Stimulated activated CD4-positive, alpha-beta T cell treated with anti-CD3 and anti-CD28 coated beads, Interleukin-15, amount 100 ng/mL, for 48 hours (primary cell): ENCODE measurements at regions not wholly inside any gene's neighbourhood (a gene's known extent, or its start where the extent isn't known, plus 50 kb on each side); places are given as distances from the start of the nearest gene placed in this dataset.

Experiments used
- DNase-seq, 2 donors: peaks; one replicate each; pipeline ENCODE4 v3.0.0-alpha.2; 2020; ENCODE audit warnings: low read depth in 2 of 2

DNA sequence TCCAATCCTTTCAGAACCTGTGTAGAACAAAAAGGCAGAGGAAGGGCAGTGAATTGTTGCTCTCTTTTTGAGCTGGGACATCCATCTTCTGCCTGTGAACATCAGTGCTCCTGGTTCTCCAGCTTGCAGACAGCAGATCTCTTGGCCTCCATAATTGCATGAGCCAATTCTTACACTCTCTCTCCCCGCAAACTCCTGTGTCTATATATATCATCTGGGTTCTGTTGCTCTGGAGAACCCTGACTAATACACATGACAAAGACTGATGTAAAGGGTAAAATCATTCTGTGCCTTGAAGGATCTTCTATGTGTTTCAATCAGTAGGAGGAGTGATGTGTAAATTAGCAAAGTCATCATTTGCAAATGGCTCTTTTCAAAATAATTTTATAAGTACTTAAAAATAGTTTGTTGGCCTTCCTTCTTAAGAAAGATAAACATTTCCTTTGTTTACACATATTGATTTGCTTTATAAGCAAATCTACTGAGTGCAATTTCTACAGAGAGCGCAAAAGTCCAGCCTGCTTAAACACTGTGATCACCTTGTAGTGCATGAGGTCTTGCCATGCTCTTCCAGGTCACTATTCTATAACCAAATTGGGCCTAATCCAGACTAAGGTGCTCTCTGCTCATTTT, 154.9 kb upstream of the ANKRD28 start:
- DNase-seq = no peak

DNA sequence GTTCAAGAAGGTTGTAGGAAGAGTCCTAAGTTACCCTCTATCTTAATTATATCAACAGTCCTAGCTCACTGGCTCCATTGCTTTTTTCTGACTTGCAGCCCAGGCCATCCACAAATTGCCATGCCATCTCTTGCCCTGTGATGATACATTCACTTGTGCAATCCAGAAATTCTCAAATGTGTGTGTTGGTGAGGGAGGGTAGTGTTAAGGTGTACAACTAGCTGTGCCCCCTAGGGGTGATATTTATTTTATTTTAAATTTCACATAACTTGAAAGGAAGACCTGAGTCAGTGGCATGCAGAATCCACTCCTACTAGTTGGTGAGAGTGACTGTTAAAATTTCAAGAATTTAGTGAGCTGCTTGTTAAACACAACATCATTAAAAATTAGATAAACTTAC, 156.1 kb upstream of the ANKRD28 start:
- DNase-seq = no peak

DNA sequence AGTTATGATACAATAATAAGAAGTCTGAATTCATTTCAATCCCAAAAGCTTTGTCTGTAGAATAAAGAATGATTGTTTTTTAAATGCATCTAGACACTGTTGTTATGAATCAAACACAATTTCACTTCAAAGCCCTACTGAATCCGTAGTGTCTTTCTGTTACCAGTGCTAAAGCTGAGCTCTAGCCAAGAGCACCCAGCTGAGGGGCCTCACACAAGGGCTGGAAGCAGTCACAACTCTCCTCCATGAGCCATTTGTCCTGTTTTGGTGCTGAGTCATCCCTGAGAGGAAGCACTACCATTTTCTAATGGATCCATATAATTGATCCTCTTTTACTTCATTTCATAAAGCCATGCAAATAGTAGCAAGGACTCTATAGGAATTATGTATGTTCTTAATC, 158.2 kb upstream of the ANKRD28 start:
- no peak for DNase-seq

- no peak for DNase-seq
Measured at GRCh38 chr3:15958692-15959433, 161.1 kb upstream of the ANKRD28 start.

DNA sequence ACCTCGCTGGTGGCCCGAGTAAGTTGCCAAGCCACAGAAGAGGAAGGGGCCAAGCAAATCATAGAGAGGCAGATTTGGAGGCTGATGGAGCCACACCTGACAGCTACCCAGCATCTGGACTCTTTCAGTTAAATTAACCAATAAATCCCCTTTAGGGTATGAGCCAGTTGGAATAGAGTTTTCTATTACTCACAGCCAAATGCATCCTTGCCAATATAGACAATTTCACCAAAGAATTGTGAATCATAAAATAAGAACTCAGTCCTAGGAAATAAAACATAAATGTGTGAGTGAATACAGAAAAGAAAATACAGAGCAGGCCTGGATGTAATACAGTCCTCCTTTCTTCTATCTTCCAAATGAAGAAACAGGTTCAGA, 161.6 kb upstream of the ANKRD28 start:
- no peak for DNase-seq

DNA sequence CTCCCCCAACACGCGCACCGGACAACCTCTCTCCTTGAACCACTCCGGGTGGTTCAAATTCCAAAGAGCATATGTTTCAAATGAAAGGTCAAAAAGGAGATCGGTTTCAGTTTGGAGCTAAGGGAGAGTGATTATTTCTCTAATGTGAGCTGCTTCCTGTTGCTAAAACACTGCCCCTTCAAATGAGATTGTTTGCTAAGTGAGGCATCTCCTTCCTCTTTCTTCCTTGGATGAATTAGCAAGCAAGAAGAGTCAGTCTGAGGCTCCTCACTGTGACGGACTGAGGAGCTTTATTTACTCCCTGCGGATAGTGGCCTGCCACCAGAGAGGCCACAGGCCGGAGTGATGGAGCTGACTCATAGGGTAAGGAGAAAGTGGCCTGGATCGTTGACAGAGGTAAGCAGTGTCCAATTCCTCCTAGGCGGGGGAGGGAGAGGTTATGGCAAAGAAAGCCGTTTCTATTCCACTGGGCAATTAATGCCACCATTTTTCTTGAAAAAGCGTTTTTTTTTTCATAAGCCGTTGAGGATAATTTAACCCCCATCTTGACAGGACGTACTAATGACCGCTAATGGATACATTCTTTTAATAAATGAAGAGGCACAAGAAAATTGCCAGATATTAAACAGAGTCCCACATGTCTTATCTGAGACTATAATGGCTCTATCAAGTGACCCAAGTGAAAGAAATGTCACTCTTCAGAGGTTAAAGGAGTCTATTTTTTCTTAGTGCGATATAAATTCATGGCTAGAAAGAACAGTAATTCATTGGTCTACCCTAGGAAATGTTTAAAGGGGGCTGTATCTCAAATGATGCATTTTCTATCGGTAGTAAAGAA, 167.0 kb upstream of the ANKRD28 start:
- DNase-seq = no peak

DNA sequence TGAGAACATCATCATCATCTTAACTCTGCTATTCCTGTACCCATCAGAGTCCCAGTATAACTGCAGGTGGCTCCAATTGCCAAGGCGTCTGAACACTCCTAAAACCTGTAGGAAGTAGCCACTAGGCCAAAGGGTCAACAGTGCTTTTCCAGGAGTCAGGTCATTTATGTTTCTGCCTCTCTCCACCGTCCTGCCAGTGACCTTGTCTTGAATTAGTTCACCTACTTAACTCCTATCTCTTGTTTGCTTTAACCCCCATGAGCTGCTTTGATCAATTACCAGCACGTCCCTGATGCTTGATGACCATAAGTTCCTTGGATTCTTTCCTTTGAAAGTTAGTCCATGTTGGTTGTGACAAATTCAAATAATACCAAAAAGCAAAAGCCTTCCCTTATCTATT, 169.8 kb upstream of the ANKRD28 start:
- DNase-seq = no peak

DNA sequence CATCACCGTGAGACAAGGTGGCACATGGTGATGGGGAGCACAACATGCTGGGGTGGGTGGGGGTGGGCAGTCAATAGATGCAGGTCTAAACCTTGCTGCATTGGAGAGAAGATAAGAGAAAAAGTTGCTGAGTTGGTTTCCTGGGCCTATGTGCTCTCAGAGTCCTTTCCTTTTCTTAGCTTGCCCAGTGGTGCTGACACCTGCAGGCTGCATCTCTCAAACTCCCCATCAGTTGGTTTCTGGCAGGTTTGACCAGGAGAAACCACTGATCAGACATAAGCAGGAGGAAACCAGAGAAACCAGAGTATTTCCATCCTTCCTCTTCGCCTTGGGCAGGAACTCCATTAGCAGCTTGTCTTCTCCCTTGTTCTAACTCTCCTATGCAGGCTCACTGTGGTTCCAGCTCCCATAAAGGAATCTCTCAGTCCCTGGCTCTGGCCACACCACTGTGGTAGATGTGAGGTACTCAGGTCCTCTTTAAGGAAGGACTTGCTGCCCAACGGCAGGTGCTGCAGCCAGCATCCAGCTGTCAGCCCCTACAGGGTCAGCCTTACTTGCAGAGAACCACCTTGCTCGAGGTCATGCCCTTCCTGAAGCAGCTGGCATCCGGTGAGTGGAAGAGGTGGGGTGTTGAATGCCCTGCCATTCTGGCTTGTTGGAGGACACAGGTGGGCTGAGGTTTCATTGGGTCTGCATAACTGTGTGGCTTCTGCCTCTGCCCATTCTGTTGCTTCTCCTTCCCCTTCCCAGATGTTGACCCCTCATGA, 172.3 kb upstream of the ANKRD28 start:
- no peak for DNase-seq

- no peak for DNase-seq
Measured at GRCh38 chr3:15973414-15973813, 175.6 kb upstream of the ANKRD28 start.

DNA sequence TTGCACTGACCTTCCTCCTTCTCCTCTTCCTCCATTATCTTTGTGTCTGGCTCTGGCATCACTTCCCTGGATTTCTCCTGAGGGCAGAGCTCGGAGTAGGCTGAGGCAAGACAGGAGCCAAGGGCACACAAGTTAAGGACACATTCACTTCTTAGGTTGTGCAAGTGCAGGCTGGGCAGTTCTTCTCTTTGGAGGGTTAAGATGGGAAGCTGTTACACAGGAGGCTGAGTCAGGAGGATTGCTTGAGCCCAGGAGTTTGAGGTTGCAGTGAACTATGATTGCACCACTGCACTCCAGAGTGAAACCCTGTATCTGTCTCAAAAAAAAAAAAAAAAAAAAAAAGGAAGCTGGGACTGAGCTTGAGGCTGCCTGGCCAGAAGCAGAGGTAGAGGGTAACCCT, 176.2 kb upstream of the ANKRD28 start:
- no peak for DNase-seq

DNA sequence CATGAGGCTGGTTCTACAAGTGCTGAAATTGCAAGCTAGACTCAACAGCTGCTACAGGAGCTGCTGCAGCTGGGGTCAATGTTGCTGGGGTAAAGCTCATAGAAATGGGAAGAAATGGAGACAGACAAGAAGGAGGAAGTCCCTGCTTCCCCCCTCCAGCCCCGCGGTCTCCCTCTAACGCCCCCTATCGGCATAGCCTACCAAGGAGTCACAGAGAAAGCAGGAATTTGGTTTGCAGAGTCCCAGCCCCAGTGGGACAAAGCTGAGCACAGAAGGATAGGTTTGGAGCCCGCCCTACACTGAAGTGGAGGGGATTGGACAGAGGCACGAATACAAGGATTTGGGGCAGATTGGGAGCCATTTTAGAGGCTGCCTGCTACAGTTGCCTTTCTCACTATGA, 176.9 kb upstream of the ANKRD28 start:
- DNase-seq = no peak

DNA sequence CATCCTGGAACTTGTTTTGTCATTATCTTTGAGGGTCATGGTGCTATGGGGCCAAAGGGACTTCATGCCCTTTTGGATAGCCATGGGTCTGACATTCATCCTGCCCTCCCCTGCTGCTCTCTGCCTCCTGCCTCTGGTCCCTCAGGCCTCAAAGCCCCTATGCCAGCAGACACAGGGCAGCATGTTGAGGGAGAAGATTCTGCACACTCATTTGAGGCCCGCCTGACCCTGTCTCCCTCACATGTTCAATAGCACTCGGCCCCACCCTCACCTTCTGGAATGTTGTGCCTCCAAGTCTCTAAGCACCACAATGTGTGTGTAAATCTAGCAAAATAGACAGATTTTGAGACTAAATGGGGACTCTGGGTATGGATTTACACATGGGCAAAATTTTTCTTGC, 178.7 kb upstream of the ANKRD28 start:
- no peak for DNase-seq

DNA sequence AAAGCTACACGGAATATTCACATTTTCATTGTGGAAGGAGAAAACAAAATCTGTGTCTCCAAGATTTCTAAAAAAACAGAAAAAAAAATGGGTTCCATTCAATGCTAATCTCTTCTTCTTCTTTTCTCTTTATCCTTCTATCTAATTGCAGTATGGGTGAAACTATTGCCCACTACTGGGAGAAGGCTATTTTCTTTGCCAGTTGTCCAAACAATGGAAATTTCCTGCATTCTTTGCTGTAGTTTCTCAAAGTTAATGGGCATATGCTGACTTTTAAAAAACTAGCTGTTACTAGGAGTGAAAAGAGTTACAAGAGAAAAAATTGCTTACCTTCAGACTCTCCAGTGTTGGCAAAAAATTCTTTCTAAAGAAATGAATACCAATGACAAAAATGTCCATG, 179.3 kb upstream of the ANKRD28 start:
- DNase-seq = no peak

- DNase-seq = no peak
Measured at GRCh38 chr3:15977598-15978232, 179.9 kb upstream of the ANKRD28 start.

GRCh38 chr3:15978801-15979200, 181.0 kb upstream of the ANKRD28 start:
- DNase-seq = no peak

DNA sequence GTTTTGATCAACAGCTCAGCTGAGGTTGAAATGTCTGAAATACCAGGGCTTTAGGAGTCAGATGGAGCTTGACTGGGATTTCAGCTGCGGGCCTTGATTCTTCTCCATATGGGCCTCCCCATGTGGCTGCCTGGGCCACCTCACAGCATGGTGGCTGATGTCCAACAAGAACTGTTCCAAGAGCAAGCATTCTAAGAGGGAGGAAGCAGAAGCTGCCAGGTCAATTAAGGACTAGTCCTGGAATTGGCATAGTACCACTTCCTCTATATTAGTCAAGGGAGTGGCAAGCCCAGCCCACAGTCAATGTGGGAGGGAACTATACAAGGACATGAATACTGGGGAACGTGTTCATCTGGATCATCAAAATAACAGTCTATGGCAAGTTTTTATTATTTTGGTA, 181.7 kb upstream of the ANKRD28 start:
- DNase-seq = no peak

- DNase-seq = no peak
Measured at GRCh38 chr3:15979900-15980299, 182.1 kb upstream of the ANKRD28 start.

DNA sequence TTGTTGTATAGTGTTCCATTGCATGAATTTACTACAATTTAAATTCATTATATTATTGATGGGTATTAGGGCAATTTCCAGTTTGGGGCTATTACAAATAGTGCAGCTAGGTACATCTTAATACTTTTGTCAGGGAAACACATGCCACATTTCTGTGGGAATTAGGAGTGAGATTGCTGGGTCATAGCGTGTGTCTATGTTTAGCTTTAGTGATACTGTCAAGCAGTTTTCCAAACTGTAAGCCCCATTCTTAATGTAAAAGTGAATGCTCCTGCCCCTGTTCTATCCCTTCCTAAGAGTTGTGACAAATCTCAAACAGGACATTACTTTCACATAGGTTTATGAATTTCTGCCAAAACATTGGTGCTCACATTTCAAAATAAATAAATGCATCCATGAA, 184.5 kb upstream of the ANKRD28 start:
- no peak for DNase-seq

DNA sequence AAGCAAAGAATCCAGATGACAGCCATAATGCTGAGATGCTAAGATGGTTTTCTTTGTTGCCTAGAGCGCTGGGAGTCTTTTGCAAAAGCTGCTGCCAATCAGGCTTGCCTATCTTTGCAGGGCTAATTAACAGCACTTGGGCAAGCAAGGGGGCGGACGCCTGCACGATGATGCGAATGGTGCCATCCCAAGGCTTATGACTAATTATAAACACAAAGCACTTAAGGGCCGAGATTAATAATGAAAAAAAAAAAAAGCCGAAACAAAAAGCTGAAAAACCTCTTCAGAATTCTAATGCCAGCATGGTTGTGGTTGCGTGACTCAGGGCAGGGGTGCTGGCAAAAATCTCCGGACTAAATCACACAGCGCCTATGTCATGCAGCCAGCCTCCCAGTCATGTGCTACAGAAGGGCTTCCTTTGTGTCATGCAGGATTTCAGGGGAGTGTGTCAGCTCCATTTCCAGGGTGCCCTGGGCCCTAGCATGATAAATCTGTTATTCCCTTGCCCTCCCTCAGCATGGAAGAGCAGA, 185.0 kb upstream of the ANKRD28 start:
- no peak for DNase-seq

DNA sequence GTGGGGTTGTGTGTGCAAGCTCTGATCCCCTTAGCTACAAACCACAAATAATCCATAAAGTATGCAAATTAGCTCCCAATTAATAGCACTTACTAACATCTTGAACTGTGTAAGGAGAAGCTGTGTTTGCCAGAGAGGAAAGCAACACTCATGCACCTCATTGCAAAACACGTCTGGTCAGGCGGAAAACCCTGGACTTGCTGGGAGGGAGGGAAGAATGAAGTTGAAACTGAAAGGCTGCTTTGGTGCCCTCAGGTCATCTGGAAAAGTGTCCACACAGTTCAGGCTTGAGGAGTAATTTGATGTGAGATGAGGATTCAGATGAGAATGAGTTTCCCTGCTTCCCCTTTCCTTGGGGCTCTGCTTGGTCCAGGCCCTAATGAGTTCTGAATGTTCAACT, 185.5 kb upstream of the ANKRD28 start:
- DNase-seq = no peak

DNA sequence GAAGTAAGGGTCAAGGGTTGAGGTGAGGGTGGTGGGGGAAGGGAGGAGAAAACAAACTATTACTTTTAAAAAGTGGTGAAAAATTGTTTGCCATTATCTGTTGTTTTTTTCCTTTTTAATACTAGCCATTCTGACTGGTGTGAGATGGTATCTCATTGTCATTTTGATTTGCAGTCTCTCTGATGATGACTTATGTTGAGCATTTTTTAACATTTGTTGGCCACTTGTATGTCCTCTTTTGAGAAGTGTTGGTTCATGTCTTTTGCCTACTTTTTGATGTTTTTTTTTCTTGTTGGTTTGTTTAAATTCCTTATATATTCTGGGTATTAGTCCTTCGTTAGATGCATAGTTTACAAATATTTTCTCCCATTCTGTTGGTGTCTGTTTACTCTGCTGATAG, 185.9 kb upstream of the ANKRD28 start:
- DNase-seq = no peak
